Fibroblast of skin of left biceps (primary cell): ENCODE measurements at regions not wholly inside any gene's neighbourhood (a gene's known extent, or its start where the extent isn't known, plus 50 kb on each side); places are given as distances from the start of the nearest gene placed in this dataset.

Source experiments
- DNase-seq, 2 experiments: peaks; one replicate each; pipeline ENCODE4 v3.0.0-alpha.2; 2013; ENCODE audit warnings: low read depth in 2 of 2

GRCh38 chr3:99439892-99440291 lies 198.5 kb upstream of the COL8A1 start:
- no peak for DNase-seq

DNA sequence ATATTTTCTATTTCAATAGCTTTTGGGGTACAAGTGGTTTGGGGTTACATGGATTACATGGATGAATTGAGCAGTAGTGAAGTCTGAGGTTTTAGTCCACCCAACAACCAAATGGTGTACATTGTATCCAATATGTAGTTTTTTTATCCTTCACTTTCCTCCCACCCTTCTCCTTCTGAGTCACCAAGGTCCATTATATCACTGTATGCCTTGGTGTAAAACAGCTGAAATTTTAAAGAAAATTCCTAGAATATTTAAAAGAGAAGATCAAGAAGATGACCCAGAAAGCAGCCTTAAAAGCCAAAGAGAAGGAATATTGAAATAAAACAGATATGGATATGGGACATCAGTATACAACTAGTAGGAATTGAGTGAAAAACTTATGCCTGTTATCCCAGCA lies 204.2 kb upstream of the COL8A1 start:
- no peak for DNase-seq

DNA sequence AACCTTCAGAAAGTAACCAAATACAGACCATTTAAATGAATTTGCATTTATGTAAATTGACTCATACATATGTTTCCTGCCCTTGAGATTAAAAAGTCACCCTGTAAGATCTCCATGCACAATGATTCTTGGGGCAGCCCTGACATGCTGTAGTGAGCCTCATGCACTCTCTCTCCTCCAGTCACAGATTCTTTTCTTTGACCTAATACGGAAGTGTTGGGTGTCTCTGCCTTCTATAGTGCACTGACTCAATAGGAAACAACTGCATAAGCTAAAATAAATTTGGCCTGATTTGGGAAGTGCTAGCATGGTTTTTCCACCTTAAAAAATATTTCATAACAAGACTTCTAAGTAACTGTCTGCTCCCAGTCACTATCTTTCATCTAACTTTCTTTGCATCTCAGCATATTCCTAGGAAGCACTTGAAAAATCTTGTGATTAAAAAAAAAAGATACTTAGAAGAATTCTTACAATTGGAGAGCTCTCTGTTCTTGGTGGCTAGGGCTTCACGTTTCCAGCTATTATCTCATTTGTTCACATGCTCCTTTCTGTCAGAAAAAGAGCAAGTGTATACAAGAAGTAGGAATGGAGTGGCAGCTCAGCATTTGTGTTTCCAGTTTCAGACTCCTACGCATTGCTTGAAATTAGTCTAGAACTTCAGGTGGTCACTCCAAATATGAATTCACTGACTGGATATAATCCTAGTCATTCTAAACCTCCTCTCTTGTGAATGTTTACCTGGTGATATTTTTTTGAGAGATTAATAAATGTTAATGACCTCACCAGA lies 207.9 kb upstream of the COL8A1 start:
- DNase-seq, result no peak

GRCh38 chr3:99429502-99429901 lies 208.9 kb upstream of the COL8A1 start:
- DNase-seq, result no peak

GRCh38 chr3:99425930-99426329 lies 212.5 kb upstream of the COL8A1 start:
- no peak for DNase-seq

- DNase-seq, result peak; percentile 88 to 91
Observed at GRCh38 chr3:99419116-99419515, 219.3 kb upstream of the COL8A1 start.

- no peak for DNase-seq
Observed at GRCh38 chr3:99418709-99419108, 219.7 kb upstream of the COL8A1 start.

- no peak for DNase-seq
Observed at GRCh38 chr3:99418209-99418635, 220.2 kb upstream of the COL8A1 start.

- peak; percentile 61 to 64 for DNase-seq
Observed at GRCh38 chr3:99413504-99413903, 224.9 kb upstream of the COL8A1 start.

DNA sequence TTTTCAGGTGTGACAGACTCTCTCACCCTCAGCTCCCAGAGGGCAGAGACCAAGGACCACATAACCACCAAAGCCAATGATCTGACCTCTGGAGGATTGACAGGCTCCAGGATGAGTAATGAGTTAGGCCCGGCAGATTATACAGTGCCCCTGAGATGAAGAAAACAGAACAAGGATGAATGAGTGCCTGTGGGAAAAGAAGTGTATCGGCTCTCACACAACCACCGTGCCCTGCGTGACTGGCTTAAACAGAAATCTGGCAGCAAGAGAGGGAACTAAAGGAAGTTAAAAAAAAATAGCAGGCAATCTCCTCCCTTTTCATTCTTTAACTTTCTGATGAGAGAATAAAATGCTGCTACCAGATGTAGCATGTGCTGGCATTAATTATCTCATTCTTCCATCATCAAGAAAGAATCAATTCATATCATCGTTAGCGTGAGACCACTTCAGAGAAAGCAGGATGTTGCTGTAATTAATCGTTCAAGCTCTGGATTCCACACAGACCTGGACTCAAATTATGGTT lies 227.5 kb upstream of the COL8A1 start:
- peak; percentile 85 to 87 for DNase-seq

DNA sequence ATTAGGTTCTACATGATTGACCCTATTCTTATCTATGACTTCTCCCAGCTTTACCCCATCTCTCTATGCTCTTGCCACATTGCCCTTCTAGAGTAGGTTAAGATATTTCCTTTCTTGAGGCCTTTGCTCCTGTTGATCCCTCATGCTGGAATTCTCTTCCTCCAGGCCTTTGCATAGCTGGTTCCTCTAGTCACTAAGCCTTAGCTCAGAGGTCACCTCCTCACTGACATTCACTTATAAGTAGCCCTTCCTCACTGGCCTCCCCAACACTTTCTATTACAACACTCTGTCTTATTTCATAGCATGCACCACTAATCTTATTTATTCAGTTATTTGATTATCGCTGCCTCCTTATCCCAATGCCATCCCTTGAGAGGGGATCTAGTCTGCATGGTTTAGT lies 228.4 kb upstream of the COL8A1 start:
- DNase-seq, result no peak

DNA sequence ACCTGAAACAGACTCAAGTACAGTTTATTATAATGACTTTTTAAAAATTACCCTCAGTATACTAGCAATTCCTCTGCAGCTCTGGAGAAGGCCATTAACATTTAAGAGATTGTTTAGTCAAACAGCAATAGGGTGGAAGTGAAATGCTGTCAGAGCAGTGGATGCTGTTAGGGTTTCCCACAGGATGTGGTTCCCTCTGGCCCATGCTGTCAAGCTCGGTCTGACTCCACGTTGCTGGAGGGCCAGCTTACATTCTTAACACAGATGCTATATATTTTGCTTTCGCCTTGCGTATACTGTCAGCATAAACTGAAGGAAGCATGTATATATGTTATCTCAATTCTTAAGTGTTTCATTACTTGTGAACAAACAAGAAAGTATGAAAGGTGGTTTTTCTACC lies 231.1 kb upstream of the COL8A1 start:
- no peak for DNase-seq

DNA sequence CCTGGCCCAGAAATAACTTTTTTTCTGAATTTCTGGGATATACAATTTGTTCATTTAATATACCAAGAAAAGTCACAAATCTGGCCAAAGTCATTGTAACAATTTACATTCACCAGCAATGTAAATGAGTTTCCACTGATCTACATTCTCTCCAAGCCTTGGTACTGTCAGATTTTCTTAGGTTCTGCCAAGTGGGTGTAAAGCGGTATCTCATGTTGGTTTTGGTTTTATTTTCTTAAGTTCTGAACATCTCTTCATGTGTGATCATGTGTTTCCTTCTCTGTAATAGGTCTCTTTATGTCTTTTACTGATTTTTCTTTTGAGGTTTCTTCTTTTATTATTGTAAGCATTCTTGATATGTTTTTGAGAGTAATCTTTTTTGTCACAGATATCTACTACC lies 235.6 kb upstream of the COL8A1 start:
- no peak for DNase-seq

- DNase-seq, result no peak
Observed at GRCh38 chr3:99400352-99400751, 238.0 kb upstream of the COL8A1 start.

DNA sequence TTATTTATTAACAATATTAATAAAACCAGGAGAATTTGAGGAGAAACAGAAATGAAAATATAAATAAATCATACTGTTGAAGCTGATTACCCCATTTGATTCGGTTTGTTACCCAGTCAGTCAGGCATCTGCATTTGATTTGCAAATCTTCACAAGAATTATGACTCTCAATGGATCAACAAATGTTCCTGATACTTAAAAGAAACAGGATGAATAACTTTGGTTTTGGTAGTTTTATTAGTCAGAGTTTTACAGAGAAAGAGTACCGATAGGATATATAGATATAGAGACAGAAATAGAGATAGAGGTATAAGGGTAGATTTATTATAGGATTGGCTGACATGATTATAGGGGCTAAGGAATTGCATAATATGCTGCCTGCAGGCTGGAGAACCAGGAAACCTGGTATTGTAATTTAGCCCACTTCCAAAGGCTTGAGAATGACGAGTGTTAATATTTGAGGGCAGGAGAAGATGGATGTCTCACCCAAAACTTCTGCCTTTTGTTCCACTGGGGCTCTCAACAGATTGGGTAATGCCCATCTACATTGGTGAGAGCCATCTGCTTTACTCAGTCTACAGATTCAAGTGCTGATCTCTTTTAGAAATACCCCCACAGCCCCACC lies 241.6 kb upstream of the COL8A1 start:
- peak; percentile 90 to 91 for DNase-seq

DNA sequence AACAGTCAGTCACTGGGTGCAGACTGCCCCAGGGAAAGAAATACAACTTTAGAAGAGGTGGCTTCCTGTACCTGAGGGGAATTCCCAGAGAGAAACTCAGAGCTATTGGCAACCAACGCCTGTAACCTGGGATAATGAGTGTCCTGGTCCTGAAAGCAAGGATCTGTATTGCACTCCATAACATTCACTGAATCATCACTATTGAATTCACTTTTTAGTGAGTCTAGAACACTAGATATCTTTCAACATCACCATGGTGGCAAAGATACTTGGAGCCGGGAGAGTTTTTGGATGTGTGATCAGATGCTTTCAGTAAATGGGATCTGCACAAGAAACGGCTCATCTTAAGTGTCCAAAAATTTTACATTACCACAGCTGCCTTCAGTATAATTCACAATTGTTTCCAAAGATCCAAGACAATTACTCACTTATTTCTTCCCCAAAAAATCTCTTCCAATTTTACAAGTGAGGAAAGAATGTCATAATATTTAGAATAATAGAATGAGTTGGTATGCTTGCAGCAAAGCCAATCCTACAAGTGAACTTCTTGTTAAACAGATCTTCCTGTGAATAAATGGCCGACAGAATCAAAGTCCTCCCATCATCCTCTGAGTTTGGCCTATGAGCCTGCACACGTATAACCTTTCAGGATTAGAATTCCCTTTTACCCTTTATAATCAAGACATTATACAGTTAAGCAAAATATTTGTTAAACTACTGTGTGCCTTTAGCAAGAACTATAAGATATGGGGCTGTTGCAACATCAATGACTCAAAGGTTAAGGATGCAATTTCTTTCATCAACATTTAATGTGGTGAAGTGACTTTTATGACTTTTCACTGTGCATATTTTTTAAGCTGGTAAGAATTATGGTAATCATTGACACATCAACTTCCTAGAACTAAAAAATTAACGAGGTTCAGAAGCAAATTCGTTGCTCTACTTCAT lies 243.3 kb upstream of the COL8A1 start:
- peak; percentile 92 to 95 for DNase-seq

DNA sequence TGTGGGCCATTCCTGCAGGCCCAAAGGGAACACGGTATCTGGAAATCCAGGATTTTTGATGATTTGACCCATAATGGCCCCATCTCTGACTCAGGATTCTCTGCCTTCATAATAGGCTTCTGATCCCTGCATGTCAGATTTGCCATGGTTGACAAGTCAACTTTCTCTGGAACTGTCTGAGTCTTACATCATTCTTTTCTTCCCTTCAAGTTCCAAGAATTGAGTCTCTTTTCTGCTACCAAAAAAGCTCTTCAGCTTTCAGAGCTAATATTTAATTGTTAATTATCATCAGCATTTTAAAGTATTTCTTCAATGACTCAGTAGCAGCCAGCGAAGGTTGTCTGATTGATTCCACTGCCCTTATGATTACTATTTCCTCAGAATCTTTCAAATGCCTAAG lies 244.4 kb upstream of the COL8A1 start:
- no peak for DNase-seq

DNA sequence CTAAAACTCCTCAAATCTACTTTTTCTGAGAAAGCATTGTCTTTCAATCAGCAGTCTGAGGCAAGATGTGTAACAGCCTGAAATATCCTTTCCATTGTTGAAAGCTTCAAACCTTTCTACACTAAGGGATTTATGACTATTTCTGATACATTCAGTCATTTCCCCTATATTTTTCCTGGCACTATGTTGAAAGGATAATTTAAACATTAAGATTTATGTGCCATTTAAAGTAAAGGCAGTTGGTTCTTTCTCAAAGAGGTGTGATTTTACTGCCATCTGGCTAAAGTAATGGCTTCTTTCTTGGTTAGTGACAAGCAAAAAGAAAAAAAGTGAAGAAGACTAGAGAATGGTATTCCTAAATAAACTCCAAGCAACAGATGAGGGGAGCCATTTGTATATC lies 249.6 kb upstream of the COL8A1 start:
- peak in 1 of 2 experiments; percentile 75 for DNase-seq

GRCh38 chr3:99384596-99384995 lies 253.8 kb upstream of the COL8A1 start:
- DNase-seq, result no peak

- no peak for DNase-seq
Observed at GRCh38 chr3:99376926-99377325, 261.5 kb upstream of the COL8A1 start.

GRCh38 chr3:99373846-99374210 lies 264.6 kb upstream of the COL8A1 start:
- no peak for DNase-seq
